DOHH2 (cell line): ENCODE measurements at regions not wholly inside any gene's neighbourhood (a gene's known extent, or its start where the extent isn't known, plus 50 kb on each side); places are given as distances from the start of the nearest gene placed in this dataset.
A peak's percentile ranks its signal among the peaks of the same experiment; 100 is the strongest.

Experiments
- CTCF ChIP-seq: fragments of 200-600 bp; sonication (generic); IDR thresholded peaks from one replicate; pipeline ENCODE4 v1.5.1; 2014; ENCODE audit warnings: antibody characterized with exemption, mild to moderate bottlenecking, low read depth, low read length; ENCODE audit not compliant: poor library complexity, severe bottlenecking
- EZH2phosphoT487 ChIP-seq: fragments of 200-600 bp; sonication (generic); IDR thresholded peaks from 2 replicates; pipeline ENCODE4 v1.6.1; 2017; ENCODE audit warnings: borderline replicate concordance, mild to moderate bottlenecking, antibody characterized with exemption, low read length, moderate library complexity, mixed read lengths

GRCh38 chr19:37309834-37310575, 60.9 kb upstream of the ZNF527 start:
- peak; percentile 64 for TF ChIP-seq CTCF
- TF ChIP-seq EZH2phosphoT487 = no peak
